ENCODE measurements at regions not wholly inside any gene's neighbourhood (a gene's known extent, or its start where the extent isn't known, plus 50 kb on each side); places are given as distances from the start of the nearest gene placed in this dataset.

GRCh38 chr2:2938481-2938880 lies 439.1 kb downstream of the EIPR1 start (continued):
- TF ChIP-seq MXI1 (IDR thresholded peaks at IDR 0.05; ENCODE audit: low read depth, low read length) = peak; percentile 38

- H3K4me2 ChIP-seq = no peak overlapping the region
- H3K36me3 ChIP-seq (replicated peaks in 1 of 2; ENCODE audit: control insufficient read depth in 1 of 2, insufficient read depth in 2 of 2, low read length in 1 of 2) = no peaks in the 10 kb centered on the region
- H3F3A ChIP-seq (replicated peaks; ENCODE audit: insufficient read depth) = no peaks in the 10 kb centered on the region
- ChIA-PET POLR2A (no interaction called here), CTCF (interaction anchor here (0.9 kb wide), 1 partner anchor 39 kb away, joined by 3 read pairs; no protein-coding TSS in a partner anchor)
- H3K79me2 ChIP-seq (ENCODE audit: insufficient read depth) = no peaks in the 10 kb centered on the region
- H3K9me3 ChIP-seq = no peaks in the 10 kb centered on the region
- peaks cover 0 to 41% of the 10 kb centered on the region in 2 experiments; a peak in 2 of 4 replicates for H3K4me1 ChIP-seq (ENCODE audit: control insufficient read depth in 1 of 2, insufficient read depth in 2 of 2, low read depth in 1 of 2, low read length in 1 of 2)
- no peak for DNase-seq
- no peaks in the 10 kb centered on the region for H3K27me3 ChIP-seq (ENCODE audit: insufficient read depth)
- H3K27ac ChIP-seq (ENCODE audit: low read depth in 2 of 2, low read length in 1 of 2) = no peak overlapping the region
- TF ChIP-seq CTCF (IDR thresholded peaks at IDR 0.05) (no peak), RCOR1 (IDR thresholded peaks at IDR 0.05; ENCODE audit: low read length) (no peak), JUND (IDR thresholded peaks at IDR 0.05) (no peak), YY1 (IDR thresholded peaks at IDR 0.05; ENCODE audit: low read depth) (no peak), NFIC (IDR thresholded peaks at IDR 0.05; ENCODE audit: borderline replicate concordance) (no peak), FOXJ3 (CRISPR knock-in tag; IDR thresholded peaks at IDR 0.05) (no peak), PBX3 (IDR thresholded peaks at IDR 0.05) (no peak), EZH2phosphoT487 (IDR thresholded peaks at IDR 0.05; ENCODE audit: borderline replicate concordance, low read depth) (no peak), USF1 (IDR thresholded peaks at IDR 0.05; ENCODE audit: borderline replicate concordance, low read depth) (no peak), ELF1 (IDR thresholded peaks at IDR 0.05) (no peak), REST (IDR thresholded peaks at IDR 0.05; ENCODE audit: low read depth, low read length) (no peak)
- no peaks in the 10 kb centered on the region for H4K20me1 ChIP-seq (ENCODE audit: insufficient read depth)
- H2AFZ ChIP-seq (ENCODE audit: low read depth) = no peak overlapping the region
- no peaks in the 10 kb centered on the region for H3K9me2 ChIP-seq
- H3K4me3 ChIP-seq (ENCODE audit: low read depth in 2 of 2, low read length in 1 of 2) = no peak overlapping the region
- no peak overlapping the region for H3K9ac ChIP-seq
- WGBS (ENCODE audit: low lambda C conversion rate) = 50% methylated on average over 22 of the region's 26 CpGs
These were observed 442.0 kb downstream of the EIPR1 start for GRCh38 chr2:2935445-2936149.
